Sigmoid colon (tissue), 6 donors: ENCODE measurements at regions not wholly inside any gene's neighbourhood (a gene's known extent, or its start where the extent isn't known, plus 50 kb on each side); places are given as distances from the start of the nearest gene placed in this dataset.

ENCODE experiments used
- DNase-seq: peaks from one replicate; pipeline ENCODE4 v3.0.0-alpha.2; 2019
- H3K27ac ChIP-seq, 4 donors: fragments of 200-600 bp; sonication (generic); one replicate each; pipeline ENCODE4 v1.5.1; 2016 to 2019; ENCODE audit warnings: mild to moderate bottlenecking in 1 of 4
- H3K27me3 ChIP-seq, 3 donors: fragments of 200-600 bp; sonication (generic); one replicate each; pipeline ENCODE4 v1.5.1; 2019; ENCODE audit warnings: mild to moderate bottlenecking in 1 of 3
- H3K36me3 ChIP-seq, 4 donors: fragments of 200-600 bp; sonication (generic); one replicate each; pipeline ENCODE4 v1.5.1; 2016 to 2019
- H3K4me1 ChIP-seq, 4 donors: fragments of 200-600 bp; sonication (generic); one replicate each; pipeline ENCODE4 v1.5.1; 2017 to 2019
- H3K4me3 ChIP-seq, 4 donors: fragments of 200-600 bp; sonication (generic); one replicate each; pipeline ENCODE4 v1.5.1; 2017 to 2019; ENCODE audit warnings: mild to moderate bottlenecking in 2 of 4, moderate library complexity in 1 of 4
- H3K9me3 ChIP-seq, 4 donors: fragments of 200-600 bp in 3 of 4; sonication (generic) in 3 of 4; one replicate each; pipeline versions ENCODE4 v1.5.1 to v1.6.1; 2013 to 2019
- EP300 ChIP-seq, 4 donors: sonication (generic); formaldehyde crosslinking; IDR thresholded peaks; one replicate each; pipeline ENCODE4 v1.6.1; 2017; ENCODE audit warnings: antibody characterized with exemption in 4 of 4
- POLR2A ChIP-seq, 2 donors: fragments of 450-650 bp; IDR thresholded peaks; one replicate each; pipeline ENCODE4 v1.6.1; 2016; ENCODE audit warnings: antibody characterized with exemption in 2 of 2, mild to moderate bottlenecking in 2 of 2, moderate library complexity in 2 of 2
- POLR2AphosphoS5 ChIP-seq, 4 donors: sonication (generic); formaldehyde crosslinking; IDR thresholded peaks; one replicate each; pipeline ENCODE4 v1.6.1; 2017; ENCODE audit warnings: antibody characterized with exemption in 4 of 4
- WGBS, 2 donors: extraction: QIAGEN DNeasy Blood & Tissue Kit; methylation state at CpG; one replicate each; pipeline ENCODE4 v1.1.7; 2013; 5-methylcytosine and 5-hydroxymethylcytosine counted together
- intact Hi-C: fragments of 100-400 bp; cut with DNase I; formaldehyde crosslinking; loops from one replicate; pipeline ENCODE4 v1.15.1; 2023
- TF ChIP-seq, protein P1 (sequence below), 4 experiments: fragments of 450-650 bp in 3 of 4; fragments of 200-600 bp in 1 of 4; IDR thresholded peaks; one replicate each; pipeline ENCODE4 v1.5.1; 2016 to 2019; ENCODE audit warnings: antibody characterized with exemption in 4 of 4, mild to moderate bottlenecking in 3 of 4, moderate library complexity in 2 of 4
- donor health status: healthy with polysubstance abuse.
- donor health status: healthy.

DNA sequence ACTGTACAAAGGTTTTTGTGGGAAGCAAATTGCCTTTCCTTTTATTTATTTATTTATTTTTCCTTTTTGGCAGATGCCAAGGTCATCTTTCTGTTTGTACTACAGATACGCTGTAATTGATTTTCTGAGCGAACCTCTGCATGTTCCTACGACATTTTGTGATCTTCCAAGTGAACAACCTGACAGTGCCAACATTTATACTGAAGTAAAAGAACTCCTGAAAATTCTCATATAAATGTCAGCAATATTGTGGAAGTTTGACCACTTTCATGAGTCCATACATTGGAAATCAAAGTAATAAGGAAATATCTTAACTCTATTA, 86.8 kb upstream of the EEPD1 start:
- no peak for TF ChIP-seq EP300 (IDR thresholded peaks at IDR 0.05)
- no peak for TF ChIP-seq POLR2AphosphoS5 (IDR thresholded peaks at IDR 0.05)
- TF ChIP-seq POLR2A (IDR thresholded peaks at IDR 0.05) = no peak
- TF ChIP-seq, protein P1, sequence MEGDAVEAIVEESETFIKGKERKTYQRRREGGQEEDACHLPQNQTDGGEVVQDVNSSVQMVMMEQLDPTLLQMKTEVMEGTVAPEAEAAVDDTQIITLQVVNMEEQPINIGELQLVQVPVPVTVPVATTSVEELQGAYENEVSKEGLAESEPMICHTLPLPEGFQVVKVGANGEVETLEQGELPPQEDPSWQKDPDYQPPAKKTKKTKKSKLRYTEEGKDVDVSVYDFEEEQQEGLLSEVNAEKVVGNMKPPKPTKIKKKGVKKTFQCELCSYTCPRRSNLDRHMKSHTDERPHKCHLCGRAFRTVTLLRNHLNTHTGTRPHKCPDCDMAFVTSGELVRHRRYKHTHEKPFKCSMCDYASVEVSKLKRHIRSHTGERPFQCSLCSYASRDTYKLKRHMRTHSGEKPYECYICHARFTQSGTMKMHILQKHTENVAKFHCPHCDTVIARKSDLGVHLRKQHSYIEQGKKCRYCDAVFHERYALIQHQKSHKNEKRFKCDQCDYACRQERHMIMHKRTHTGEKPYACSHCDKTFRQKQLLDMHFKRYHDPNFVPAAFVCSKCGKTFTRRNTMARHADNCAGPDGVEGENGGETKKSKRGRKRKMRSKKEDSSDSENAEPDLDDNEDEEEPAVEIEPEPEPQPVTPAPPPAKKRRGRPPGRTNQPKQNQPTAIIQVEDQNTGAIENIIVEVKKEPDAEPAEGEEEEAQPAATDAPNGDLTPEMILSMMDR (IDR thresholded peaks at IDR 0.05) = no peak
- WGBS, 2 donors = 93 to 96% methylated on average over 3 of the region's 3 CpGs
- H3K4me3 ChIP-seq = no peak overlapping the region
- H3K9me3 ChIP-seq = no peaks in the 10 kb centered on the region
- no peak for DNase-seq
- no peak overlapping the region for H3K27ac ChIP-seq
- no peaks in the 10 kb centered on the region for H3K27me3 ChIP-seq
- no peaks in the 10 kb centered on the region for H3K36me3 ChIP-seq
- no peaks in the 10 kb centered on the region for H3K4me1 ChIP-seq
- intact Hi-C loops = no loop called here

DNA sequence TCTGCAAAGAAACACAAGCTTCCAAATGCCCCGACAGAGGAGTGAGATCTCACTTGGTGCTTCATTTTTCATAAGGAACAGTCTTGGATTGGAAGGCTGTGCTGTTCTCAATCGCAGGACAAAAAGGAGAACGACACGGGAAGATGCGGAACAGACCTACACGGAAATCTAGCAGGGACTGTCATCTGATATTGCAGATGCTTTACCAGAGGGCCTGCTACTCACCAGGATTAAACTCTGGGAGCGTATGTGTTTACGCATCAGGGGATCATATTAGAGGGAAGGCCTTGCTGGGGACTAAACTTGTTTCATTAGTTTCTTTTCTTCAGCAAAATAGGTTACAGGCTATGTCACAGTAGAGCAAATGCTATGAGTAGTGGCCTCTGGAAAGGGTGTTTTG, 82.8 kb upstream of the EEPD1 start:
- Histone ChIP-seq H3K27ac (no peak overlapping the region), H3K36me3 (no peaks in the 10 kb centered on the region), H3K9me3 (no peaks in the 10 kb centered on the region), H3K4me1 (no peaks in the 10 kb centered on the region), H3K27me3 (no peaks in the 10 kb centered on the region), H3K4me3 (no peak overlapping the region)
- DNase-seq = peak; percentile 2
- intact Hi-C loops = no loop called here
- 89 to 90% methylated on average over 8 of the region's 8 CpGs for WGBS, 2 donors
- TF ChIP-seq, protein P1 (IDR thresholded peaks at IDR 0.05) = no peak

DNA sequence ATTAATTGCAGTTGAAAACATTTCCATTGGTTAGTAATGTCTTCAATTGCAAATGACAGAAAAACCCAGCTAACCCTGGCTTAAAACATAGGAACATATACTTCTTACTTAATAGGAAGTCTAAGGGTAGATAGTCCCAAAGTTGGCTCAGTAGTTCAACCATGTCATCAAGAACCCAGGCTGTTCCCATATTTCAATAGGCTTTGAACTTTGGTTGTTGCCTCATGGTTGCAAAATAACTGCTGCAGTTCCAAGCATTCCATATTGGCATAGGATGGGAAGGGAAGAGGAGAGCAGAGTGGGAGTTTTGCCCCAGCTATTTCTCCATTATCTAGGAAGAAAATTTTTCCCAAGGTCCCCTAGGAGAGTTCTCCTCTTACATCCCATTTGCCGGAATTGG, 81.4 kb upstream of the EEPD1 start:
- Histone ChIP-seq H3K36me3 (no peaks in the 10 kb centered on the region), H3K9me3 (no peaks in the 10 kb centered on the region), H3K4me3 (no peak overlapping the region), H3K4me1 (no peaks in the 10 kb centered on the region), H3K27me3 (no peaks in the 10 kb centered on the region), H3K27ac (no peak overlapping the region)
- WGBS, 2 donors = 93 to 98% methylated on average over 1 of the region's 1 CpG
- TF ChIP-seq POLR2AphosphoS5 (IDR thresholded peaks at IDR 0.05) (no peak), EP300 (IDR thresholded peaks at IDR 0.05) (no peak), POLR2A (IDR thresholded peaks at IDR 0.05) (no peak)
- TF ChIP-seq, protein P1 (IDR thresholded peaks at IDR 0.05) = no peak
- peak; percentile 15 for DNase-seq
- intact Hi-C loops = no loop called here

DNA sequence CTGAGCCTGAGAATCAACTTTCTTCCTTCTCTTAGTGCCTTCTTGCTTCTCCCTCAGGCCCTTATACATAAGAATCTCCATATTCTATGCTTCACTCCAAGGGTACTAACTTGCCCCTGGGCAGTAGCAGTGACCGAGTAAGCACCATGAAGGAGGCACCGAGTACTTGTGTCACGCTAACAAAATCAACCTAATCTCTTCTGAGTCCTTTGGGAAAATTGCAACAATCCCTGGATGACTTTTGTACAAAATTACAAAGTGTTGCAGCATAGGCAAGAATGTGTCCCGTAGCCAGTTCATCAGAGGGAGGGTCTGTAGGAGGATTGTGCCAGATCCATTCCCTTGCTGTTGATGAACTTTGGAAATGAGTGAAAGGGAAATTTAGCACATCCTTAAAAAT, 80.4 kb upstream of the EEPD1 start:
- no peaks in the 10 kb centered on the region for H3K36me3 ChIP-seq
- peak; percentile 0 for DNase-seq
- intact Hi-C loops = no loop called here
- no peaks in the 10 kb centered on the region for H3K9me3 ChIP-seq
- no peaks in the 10 kb centered on the region for H3K4me1 ChIP-seq
- TF ChIP-seq POLR2AphosphoS5 (IDR thresholded peaks at IDR 0.05) = no peak
- TF ChIP-seq EP300 (IDR thresholded peaks at IDR 0.05) = no peak
- TF ChIP-seq, protein P1 (IDR thresholded peaks at IDR 0.05) = no peak
- H3K27ac ChIP-seq = no peak overlapping the region
- no peaks in the 10 kb centered on the region for H3K27me3 ChIP-seq
- no peak overlapping the region for H3K4me3 ChIP-seq
- 83 to 85% methylated on average over 4 of the region's 4 CpGs for WGBS, 2 donors

DNA sequence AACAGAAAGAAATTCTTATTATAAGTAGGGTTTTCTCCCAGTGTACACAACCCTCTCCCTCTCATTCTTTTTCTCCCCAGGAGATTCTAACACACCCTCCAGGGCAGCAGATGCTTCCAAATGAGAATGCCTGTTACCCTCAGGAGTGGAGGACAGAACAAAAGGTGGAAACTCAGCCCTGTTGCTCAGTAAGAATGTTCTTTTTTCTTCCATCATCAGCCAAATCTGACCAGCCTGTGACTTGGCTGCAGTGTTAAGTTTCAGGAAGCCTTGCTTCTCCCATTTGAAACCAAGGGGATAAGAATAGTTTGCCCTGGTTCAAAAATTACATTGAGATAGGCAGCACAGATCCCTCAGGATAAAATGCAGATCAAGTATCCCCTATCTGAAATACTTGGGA, 77.5 kb upstream of the EEPD1 start:
- intact Hi-C loops = no loop called here
- Histone ChIP-seq H3K27ac (no peak overlapping the region), H3K4me3 (no peak overlapping the region), H3K4me1 (no peaks in the 10 kb centered on the region), H3K36me3 (no peaks in the 10 kb centered on the region), H3K9me3 (no peaks in the 10 kb centered on the region), H3K27me3 (no peaks in the 10 kb centered on the region)
- TF ChIP-seq POLR2A (IDR thresholded peaks at IDR 0.05) (no peak), POLR2AphosphoS5 (IDR thresholded peaks at IDR 0.05) (no peak), EP300 (IDR thresholded peaks at IDR 0.05) (no peak)
- TF ChIP-seq, protein P1 (IDR thresholded peaks at IDR 0.05) = no peak
- peak; percentile 13 for DNase-seq
